H1 (cell line): ENCODE measurements at regions not wholly inside any gene's neighbourhood (a gene's known extent, or its start where the extent isn't known, plus 50 kb on each side); places are given as distances from the start of the nearest gene placed in this dataset.

Source experiments
- CTCF ChIA-PET: fragments of 300-600 bp; sonication (Branson Sonifier 250); formaldehyde crosslinking; loops from one replicate; lab custom pipeline; 2021; ENCODE audit not compliant: partially characterized antibody; lab: Charles Lee
- POLR2A ChIA-PET: fragments of 300-600 bp; sonication (Branson Sonifier 250); formaldehyde crosslinking; loops from one replicate; lab custom pipeline; 2021; ENCODE audit warnings: inconsistent platforms; ENCODE audit not compliant: partially characterized antibody; lab: Charles Lee
- DNase-seq, 2 experiments: peaks; one replicate each; pipeline versions ENCODE4 v3.0.0 to v3.0.0-alpha.2; 2010 to 2022; ENCODE audit warnings: low spot score in 2 of 2, low read depth in 1 of 2, mixed read lengths in 1 of 2
- FAIRE-seq: peaks from 2 replicates; lab custom pipeline; 2011; peaks lifted over from hg19 to GRCh38; lab: Jason Lieb, UNC
- H2AFZ ChIP-seq: 2 replicates; pipeline ENCODE4 v1.8.1; 2012; ENCODE audit warnings: low read length, inconsistent platforms
- H2AK5ac ChIP-seq: 2 replicates; pipeline ENCODE4 v1.6.1; 2013; ENCODE audit warnings: low read depth, low read length
- H2BK120ac ChIP-seq: replicated peaks from 2 replicates; pipeline ENCODE3; 2013; ENCODE audit warnings: low read depth, low read length, inconsistent platforms
- H2BK12ac ChIP-seq: 2 replicates; pipeline ENCODE4 v1.6.1; 2013; ENCODE audit warnings: low read depth, low read length
- H2BK15ac ChIP-seq: 2 replicates; pipeline ENCODE4 v1.6.1; 2013; ENCODE audit warnings: low read length
- H2BK20ac ChIP-seq: 2 replicates; pipeline ENCODE4 v1.6.1; 2013; ENCODE audit warnings: low read length
- H2BK5ac ChIP-seq: 2 replicates; pipeline ENCODE4 v1.6.1; 2013; ENCODE audit warnings: low read depth, low read length
- H3K14ac ChIP-seq: 2 replicates; pipeline ENCODE4 v1.6.1; 2013; ENCODE audit warnings: inconsistent platforms; ENCODE audit not compliant: insufficient read length
- H3K18ac ChIP-seq: 2 replicates; pipeline ENCODE4 v1.6.1; 2013; ENCODE audit warnings: low read length; ENCODE audit errors: extremely low read depth
- H3K23ac ChIP-seq: 2 replicates; pipeline ENCODE4 v1.6.1; 2013; ENCODE audit warnings: inconsistent platforms; ENCODE audit not compliant: insufficient read length
- H3K23me2 ChIP-seq: 2 replicates; pipeline ENCODE4 v1.6.1; 2013; ENCODE audit warnings: low read depth, low read length
- H3K27ac ChIP-seq: 2 replicates; pipeline ENCODE4 v1.6.1; 2011; ENCODE audit warnings: low read depth, low read length, inconsistent platforms
- H3K27me3 ChIP-seq, 4 experiments: replicated peaks in 1 of 4; 1 replicate in 1 of 4; 2 replicates in 3 of 4; pipeline versions ENCODE4 v1.6.1 to v1.8.1; 2011 to 2013; ENCODE audit warnings: low read length in 3 of 4, mild to moderate bottlenecking in 3 of 4, inconsistent platforms in 2 of 4, mixed read lengths in 2 of 4, moderate library complexity in 1 of 4; ENCODE audit not compliant: control insufficient read depth in 3 of 4, insufficient read depth in 3 of 4; ENCODE audit errors: extremely low read depth in 1 of 4
- H3K36me3 ChIP-seq, 4 experiments: 2 replicates each; pipeline versions ENCODE4 v1.6.1 to v1.8.1; 2011 to 2013; ENCODE audit warnings: mild to moderate bottlenecking in 4 of 4, low read length in 3 of 4, moderate library complexity in 2 of 4, control low read depth in 1 of 4, inconsistent platforms in 1 of 4; ENCODE audit not compliant: insufficient read depth in 4 of 4, control insufficient read depth in 2 of 4
- H3K4ac ChIP-seq: replicated peaks from 2 replicates; pipeline ENCODE3; 2013; ENCODE audit warnings: low read length, low read depth, mixed read lengths, inconsistent platforms; ENCODE audit not compliant: insufficient read length
- H3K4me1 ChIP-seq, 4 experiments: replicated peaks in 1 of 4; 1 replicate in 1 of 4; 2 replicates in 3 of 4; pipeline versions ENCODE4 v1.6.1 to v1.8.1; 2011 to 2013; ENCODE audit warnings: low read length in 3 of 4, inconsistent platforms in 2 of 4, mixed read lengths in 1 of 4; ENCODE audit not compliant: insufficient read depth in 4 of 4, control insufficient read depth in 3 of 4
- H3K4me2 ChIP-seq, 2 experiments: 2 replicates each; pipeline versions ENCODE4 v1.6.1 to v1.8.1; 2011 to 2013; ENCODE audit warnings: low read depth in 2 of 2, low read length in 2 of 2, control low read depth in 1 of 2, inconsistent platforms in 1 of 2, mild to moderate bottlenecking in 1 of 2; ENCODE audit not compliant: insufficient read depth in 1 of 2
- H3K4me3 ChIP-seq, 4 experiments: fragments of 200-600, 300-600 bp in 1 of 4; sonication (generic), shearing (Covaris generic), sonication (Bioruptor Twin) in 1 of 4; 2 replicates each; pipeline versions ENCODE4 v1.5.1 to v1.8.1; 2011 to 2016; ENCODE audit warnings: low read length in 4 of 4, low read depth in 3 of 4, control low read depth in 2 of 4, inconsistent platforms in 2 of 4, mild to moderate bottlenecking in 2 of 4, mixed read lengths in 1 of 4, moderate library complexity in 1 of 4; ENCODE audit not compliant: insufficient read depth in 2 of 4; ENCODE audit errors: extremely low read depth in 1 of 4
- H3K56ac ChIP-seq: replicated peaks from 2 replicates; pipeline ENCODE3; 2013; ENCODE audit warnings: low read depth, mild to moderate bottlenecking, mixed read lengths, low read length, inconsistent platforms; ENCODE audit not compliant: insufficient read length
- H3K79me1 ChIP-seq: 2 replicates; pipeline ENCODE4 v1.6.1; 2013; ENCODE audit warnings: low read depth, low read length, control low read depth
- H3K79me2 ChIP-seq, 2 experiments: 2 replicates each; pipeline versions ENCODE4 v1.6.1 to v1.8.1; 2012 to 2013; ENCODE audit warnings: low read length in 2 of 2, mild to moderate bottlenecking in 2 of 2, inconsistent platforms in 1 of 2; ENCODE audit not compliant: insufficient read depth in 2 of 2, control insufficient read depth in 1 of 2
- H3K9ac ChIP-seq, 4 experiments: replicated peaks in 1 of 4; 1 replicate in 1 of 4; 2 replicates in 3 of 4; pipeline versions ENCODE4 v1.6.1 to v1.8.1; 2011 to 2013; ENCODE audit warnings: low read depth in 3 of 4, low read length in 3 of 4, control low read depth in 2 of 4, mild to moderate bottlenecking in 2 of 4, moderate library complexity in 2 of 4, inconsistent platforms in 1 of 4; ENCODE audit errors: extremely low read depth in 1 of 4
- H3K9me3 ChIP-seq, 2 experiments: 2 replicates each; pipeline versions ENCODE4 v1.6.1 to v1.8.1; 2012 to 2013; ENCODE audit warnings: mild to moderate bottlenecking in 2 of 2, moderate library complexity in 2 of 2, control low read depth in 1 of 2, inconsistent platforms in 1 of 2, low read depth in 1 of 2, low read length in 1 of 2, mixed read lengths in 1 of 2; ENCODE audit not compliant: insufficient read depth in 2 of 2
- H4K20me1 ChIP-seq, 2 experiments: replicated peaks in 1 of 2; 2 replicates each; pipeline versions ENCODE3 to v1.8.1; 2011 to 2013; ENCODE audit warnings: inconsistent platforms in 2 of 2, low read length in 2 of 2, mild to moderate bottlenecking in 1 of 2; ENCODE audit not compliant: insufficient read depth in 2 of 2, control insufficient read depth in 1 of 2
- H4K5ac ChIP-seq: 2 replicates; pipeline ENCODE4 v1.6.1; 2013; ENCODE audit warnings: low read length, low read depth, mixed read lengths, inconsistent platforms; ENCODE audit not compliant: insufficient read length
- H4K8ac ChIP-seq: 2 replicates; pipeline ENCODE4 v1.8.0; 2013; ENCODE audit warnings: mild to moderate bottlenecking, moderate library complexity, low read length, inconsistent platforms; ENCODE audit not compliant: insufficient read depth; ENCODE audit errors: extremely low read depth
- H4K91ac ChIP-seq: replicated peaks from 2 replicates; pipeline ENCODE3; 2013; ENCODE audit warnings: low read length, mixed read lengths, inconsistent platforms; ENCODE audit not compliant: insufficient read length
- CBX8 ChIP-seq: fragments of 300-800, 300-1000 bp; sonication (generic); IDR thresholded peaks from 2 replicates; pipeline ENCODE4 v1.7.1; 2016; ENCODE audit warnings: low read depth, low read length, borderline replicate concordance
- CREB1 ChIP-seq: IDR thresholded peaks from 2 replicates; pipeline ENCODE4 v1.6.1; 2012; ENCODE audit warnings: inconsistent platforms
- EGR1 ChIP-seq: IDR thresholded peaks from 2 replicates; pipeline ENCODE4 v1.6.1; 2011; ENCODE audit warnings: low read depth, low read length, borderline replicate concordance
- EZH2 ChIP-seq: fragments of 200-600 bp; sonication (generic); IDR thresholded peaks from 2 replicates; pipeline ENCODE4 v1.7.1; 2012; ENCODE audit warnings: low read depth, mild to moderate bottlenecking, moderate library complexity, low read length, inconsistent platforms; ENCODE audit not compliant: severe bottlenecking
- GABPA ChIP-seq: IDR thresholded peaks from 2 replicates; pipeline ENCODE4 v1.6.1; 2011; ENCODE audit warnings: mild to moderate bottlenecking, low read length, moderate library complexity, borderline replicate concordance; ENCODE audit not compliant: insufficient read depth
- JUN ChIP-seq: IDR thresholded peaks from 2 replicates; pipeline ENCODE4 v1.6.1; 2011; ENCODE audit warnings: low read depth, mild to moderate bottlenecking, improper control_type of control experiment, low read length
- KDM4A ChIP-seq: IDR thresholded peaks from one replicate; pipeline ENCODE4 v1.7.1; 2012; ENCODE audit warnings: low read depth, mild to moderate bottlenecking, moderate library complexity, low read length, inconsistent platforms; ENCODE audit not compliant: severe bottlenecking
- NANOG ChIP-seq: IDR thresholded peaks from 2 replicates; pipeline ENCODE4 v1.6.1; 2011; ENCODE audit warnings: low read length, low read depth, mild to moderate bottlenecking, inconsistent platforms; ENCODE audit not compliant: insufficient read depth, poor library complexity, severe bottlenecking
- WGBS, 2 experiments: shearing (Covaris generic) in 1 of 2; methylation state at CpG; one replicate each; pipeline versions ENCODE4 v1.1.6 to v1.1.7; 2013 to 2015; ENCODE audit warnings: low lambda C conversion rate in 2 of 2, mixed read lengths in 2 of 2, inconsistent platforms in 1 of 2, low coverage in 1 of 2, missing lambda C conversion rate in 1 of 2; ENCODE audit not compliant: insufficient replicate concordance in 2 of 2, insufficient coverage in 1 of 2, insufficient read length in 1 of 2; ENCODE audit errors: extremely low coverage in 1 of 2, missing lambda C conversion rate in 1 of 2; 5-methylcytosine and 5-hydroxymethylcytosine counted together
- TF ChIP-seq, protein P1 (sequence below): IDR thresholded peaks from 2 replicates; pipeline ENCODE4 v1.6.1; 2012; ENCODE audit warnings: inconsistent platforms
- TF ChIP-seq, protein P2 (sequence below): IDR thresholded peaks from 2 replicates; pipeline ENCODE4 v1.6.1; 2012; ENCODE audit warnings: inconsistent platforms

- no peak overlapping the region for H2BK15ac ChIP-seq
- H4K20me1 ChIP-seq, result no peaks in the 10 kb centered on the region
- no peak overlapping the region for H3K23ac ChIP-seq
- no peaks in the 10 kb centered on the region for H3K27me3 ChIP-seq
- no peak for DNase-seq
- POLR2A ChIA-PET, result no interaction called here
- no peak overlapping the region for H3K4ac ChIP-seq
- no peak overlapping the region for H2BK12ac ChIP-seq
- CTCF ChIA-PET, result interaction anchor here (0.6 to 1.2 kb wide), 2 partner anchors 9 to 78 kb away, joined by 3 read pairs; no protein-coding TSS in a partner anchor
- H4K5ac ChIP-seq, result no peak overlapping the region
- H3K9me3 ChIP-seq, result no peaks in the 10 kb centered on the region
- H3K4me3 ChIP-seq, result no peak overlapping the region
- no peak overlapping the region for H2AFZ ChIP-seq
- peaks cover 0 to 6% (median 4%) of the 10 kb centered on the region in 4 experiments; a peak in 2 of 7 replicates for H3K4me1 ChIP-seq
- H3K14ac ChIP-seq, result no peak overlapping the region
- H2AK5ac ChIP-seq, result no peak overlapping the region
- H3K23me2 ChIP-seq, result no peaks in the 10 kb centered on the region
- H3K18ac ChIP-seq, result no peak overlapping the region
- H4K8ac ChIP-seq, result no peak overlapping the region
- no peak overlapping the region for H2BK120ac ChIP-seq
- no peak overlapping the region for H2BK5ac ChIP-seq
- H3K27ac ChIP-seq, result no peak overlapping the region
- WGBS, 2 experiments, result 98% methylated on average over 2 of the region's 2 CpGs; no CpG with 5 or more reads in 1 of the 2 experiments
- H2BK20ac ChIP-seq, result no peak overlapping the region
- FAIRE-seq, result no peak
- no peaks in the 10 kb centered on the region for H3K79me2 ChIP-seq
- H3K79me1 ChIP-seq, result no peaks in the 10 kb centered on the region
- H3K4me2 ChIP-seq, result no peak overlapping the region
- 0 out of 8 replicates have a peak, but pooled peaks cover 0 to 3% (median 0%) of the 10 kb centered on the region in 4 experiments for H3K36me3 ChIP-seq
- H4K91ac ChIP-seq, result no peak overlapping the region
- no peak overlapping the region for H3K9ac ChIP-seq
- H3K56ac ChIP-seq, result no peak overlapping the region
- TF ChIP-seq, protein P1, sequence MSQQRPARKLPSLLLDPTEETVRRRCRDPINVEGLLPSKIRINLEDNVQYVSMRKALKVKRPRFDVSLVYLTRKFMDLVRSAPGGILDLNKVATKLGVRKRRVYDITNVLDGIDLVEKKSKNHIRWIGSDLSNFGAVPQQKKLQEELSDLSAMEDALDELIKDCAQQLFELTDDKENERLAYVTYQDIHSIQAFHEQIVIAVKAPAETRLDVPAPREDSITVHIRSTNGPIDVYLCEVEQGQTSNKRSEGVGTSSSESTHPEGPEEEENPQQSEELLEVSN, result no peak
- TF ChIP-seq EGR1 (no peak), CREB1 (no peak), CBX8 (no peak), GABPA (no peak), JUN (no peak), NANOG (no peak), KDM4A (no peak), EZH2 (no peak)
- TF ChIP-seq, protein P2, sequence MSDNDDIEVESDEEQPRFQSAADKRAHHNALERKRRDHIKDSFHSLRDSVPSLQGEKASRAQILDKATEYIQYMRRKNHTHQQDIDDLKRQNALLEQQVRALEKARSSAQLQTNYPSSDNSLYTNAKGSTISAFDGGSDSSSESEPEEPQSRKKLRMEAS, result no peak
Measured at GRCh38 chr9:2493109-2493508, 128.5 kb upstream of the VLDLR start.
